ENCODE measurements at regions not wholly inside any gene's neighbourhood (a gene's known extent, or its start where the extent isn't known, plus 50 kb on each side); places are given as distances from the start of the nearest gene placed in this dataset.

DNA sequence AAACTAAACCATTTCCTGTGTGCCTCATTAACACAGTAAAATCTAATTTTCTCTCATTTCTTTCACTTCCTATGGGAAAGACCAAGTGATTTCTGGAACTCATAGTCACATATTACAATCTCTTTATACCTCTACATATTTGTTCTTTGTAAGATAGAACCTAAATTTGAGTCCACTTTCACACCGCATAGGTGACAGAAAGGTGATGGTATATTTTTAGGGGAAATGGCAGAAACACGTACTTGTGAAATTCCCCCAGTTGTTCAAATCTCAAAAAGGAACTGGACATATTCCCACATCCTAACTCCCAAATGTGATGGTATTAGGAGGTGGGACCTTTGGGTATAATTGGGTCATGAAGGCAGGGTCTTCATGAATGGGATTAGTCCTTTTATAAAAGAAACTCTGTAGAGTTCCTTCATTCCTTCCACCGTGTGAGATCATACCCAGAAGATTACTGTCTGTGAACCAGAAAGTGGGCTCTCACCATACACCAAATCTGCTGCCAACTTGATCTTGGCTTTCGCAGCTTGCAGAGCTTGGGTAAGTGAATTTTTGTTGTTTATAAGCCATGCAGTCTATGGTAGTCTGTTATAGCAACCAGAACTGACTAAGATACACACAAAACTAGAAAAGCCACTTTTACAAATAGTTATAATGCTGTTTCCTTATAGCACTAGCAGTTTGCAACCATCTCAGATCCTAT is 542.1 kb downstream of the DSC3 start:
- no peak for TF ChIP-seq POLR2A (IDR thresholded peaks at IDR 0.05; ENCODE audit: low read length)
- no peak for TF ChIP-seq GATA1 (IDR thresholded peaks at IDR 0.05; ENCODE audit: low read depth, low read length)

All from erythroblast (primary cell).